Transverse colon (tissue), 4 donors: ENCODE measurements at regions not wholly inside any gene's neighbourhood (a gene's known extent, or its start where the extent isn't known, plus 50 kb on each side); places are given as distances from the start of the nearest gene placed in this dataset.
"Not testable (repeated sequence)": the region's sequence is repeated elsewhere in the genome, so short reads cannot be mapped to it uniquely, and the experiment has no call there.

Source experiments
- DNase-seq: peaks from one replicate; pipeline ENCODE4 v3.0.0-alpha.2; 2019
- H3K27ac ChIP-seq, 4 donors: fragments of 200-600 bp; sonication (generic); 2 replicates each; pipeline ENCODE4 v1.5.1; 2016 to 2018; ENCODE audit warnings: inconsistent platforms in 4 of 4
- H3K27me3 ChIP-seq: fragments of 200-600 bp; sonication (generic); 2 replicates; pipeline ENCODE4 v1.5.1; 2017; ENCODE audit warnings: inconsistent platforms
- H3K36me3 ChIP-seq, 4 donors: fragments of 200-600 bp; sonication (generic); 2 replicates each; pipeline ENCODE4 v1.5.1; 2017 to 2019; ENCODE audit warnings: inconsistent platforms in 4 of 4
- H3K4me1 ChIP-seq, 4 donors: fragments of 200-600 bp; sonication (generic); 2 replicates each; pipeline ENCODE4 v1.5.1; 2017 to 2020; ENCODE audit warnings: inconsistent platforms in 4 of 4
- H3K4me3 ChIP-seq, 4 donors: fragments of 200-600 bp; sonication (generic); 1 replicate in 1 of 4; 2 replicates in 3 of 4; pipeline versions ENCODE4 v1.5.1 to v1.6.1; 2017 to 2019; ENCODE audit warnings: inconsistent platforms in 4 of 4
- H3K9me3 ChIP-seq, 2 donors: fragments of 200-600 bp; sonication (generic); 2 replicates each; pipeline ENCODE4 v1.5.1; 2017 to 2019; ENCODE audit warnings: inconsistent platforms in 2 of 2
- EP300 ChIP-seq: sonication (generic); formaldehyde crosslinking; IDR thresholded peaks from one replicate; pipeline ENCODE4 v1.6.1; 2017; ENCODE audit warnings: antibody characterized with exemption, low read depth
- POLR2A ChIP-seq: fragments of 450-650 bp; IDR thresholded peaks from one replicate; pipeline ENCODE4 v1.6.1; 2016; ENCODE audit warnings: antibody characterized with exemption, mild to moderate bottlenecking, moderate library complexity
- POLR2AphosphoS5 ChIP-seq, 3 donors: sonication (generic); formaldehyde crosslinking; IDR thresholded peaks; one replicate each; pipeline ENCODE4 v1.6.1; 2016; ENCODE audit warnings: antibody characterized with exemption in 3 of 3
- WGBS, 2 donors: methylation state at CpG; one replicate each; pipeline ENCODE4 v1.1.5; 2018; ENCODE audit warnings: low coverage in 1 of 2; 5-methylcytosine and 5-hydroxymethylcytosine counted together
- in situ Hi-C, 4 donors: fragments of 200-750 bp; cut with MboI; loops; one replicate each; pipeline versions ENCODE4 v1.15.0 to v1.15.1; 2017; ENCODE audit warnings: low sequenced_read_pairs in 3 of 4, low pct_ligation_motif_present in 1 of 4, low pct_unique_long_range_greater_than_20kb in 1 of 4
- intact Hi-C: fragments of 100-400 bp; cut with DNase I; formaldehyde crosslinking; loops from one replicate; pipeline ENCODE4 v1.15.1; 2023; ENCODE audit warnings: low total_unique reads
- TF ChIP-seq, protein P1 (sequence below), 5 experiments: fragments of 200-600 bp in 3 of 5; fragments of 450-650 bp in 2 of 5; sonication (generic) in 3 of 5; IDR thresholded peaks; 1 replicate in 2 of 5; 2 replicates in 3 of 5; pipeline ENCODE4 v1.5.1; 2016 to 2017; ENCODE audit warnings: antibody characterized with exemption in 5 of 5, inconsistent platforms in 3 of 5, mild to moderate bottlenecking in 2 of 5, moderate library complexity in 1 of 5

DNA sequence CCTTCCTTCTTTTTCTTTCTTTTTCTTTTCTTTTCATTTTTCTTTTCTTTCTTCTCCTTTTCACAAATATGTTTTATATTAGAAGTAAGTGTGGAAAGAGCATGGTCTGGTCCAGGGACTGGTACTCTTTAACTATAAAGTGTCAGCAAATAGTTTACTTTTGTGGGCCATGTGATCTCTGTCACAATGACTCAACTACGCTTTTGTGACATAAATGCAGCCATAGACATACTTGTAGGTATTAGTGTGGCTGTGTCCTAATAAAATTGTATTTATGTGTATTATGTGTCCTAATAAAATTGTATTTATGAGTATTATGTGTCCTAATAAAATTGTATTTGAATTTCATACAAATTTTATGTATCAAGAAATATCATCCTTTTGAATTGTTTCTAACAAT lies 749.1 kb upstream of the ARPP21 start:
- Histone ChIP-seq H3K36me3 (no peaks in the 10 kb centered on the region), H3K27me3 (no peaks in the 10 kb centered on the region), H3K4me3 (no peak overlapping the region), H3K27ac (no peak overlapping the region), H3K4me1 (no peaks in the 10 kb centered on the region), H3K9me3 (no peaks in the 10 kb centered on the region)
- 62 to 75% methylated on average over 1 of the region's 1 CpG for WGBS, 2 donors
- TF ChIP-seq, protein P1, sequence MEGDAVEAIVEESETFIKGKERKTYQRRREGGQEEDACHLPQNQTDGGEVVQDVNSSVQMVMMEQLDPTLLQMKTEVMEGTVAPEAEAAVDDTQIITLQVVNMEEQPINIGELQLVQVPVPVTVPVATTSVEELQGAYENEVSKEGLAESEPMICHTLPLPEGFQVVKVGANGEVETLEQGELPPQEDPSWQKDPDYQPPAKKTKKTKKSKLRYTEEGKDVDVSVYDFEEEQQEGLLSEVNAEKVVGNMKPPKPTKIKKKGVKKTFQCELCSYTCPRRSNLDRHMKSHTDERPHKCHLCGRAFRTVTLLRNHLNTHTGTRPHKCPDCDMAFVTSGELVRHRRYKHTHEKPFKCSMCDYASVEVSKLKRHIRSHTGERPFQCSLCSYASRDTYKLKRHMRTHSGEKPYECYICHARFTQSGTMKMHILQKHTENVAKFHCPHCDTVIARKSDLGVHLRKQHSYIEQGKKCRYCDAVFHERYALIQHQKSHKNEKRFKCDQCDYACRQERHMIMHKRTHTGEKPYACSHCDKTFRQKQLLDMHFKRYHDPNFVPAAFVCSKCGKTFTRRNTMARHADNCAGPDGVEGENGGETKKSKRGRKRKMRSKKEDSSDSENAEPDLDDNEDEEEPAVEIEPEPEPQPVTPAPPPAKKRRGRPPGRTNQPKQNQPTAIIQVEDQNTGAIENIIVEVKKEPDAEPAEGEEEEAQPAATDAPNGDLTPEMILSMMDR (IDR thresholded peaks at IDR 0.05), result no peak
- TF ChIP-seq POLR2A (no peak), POLR2AphosphoS5 (IDR thresholded peaks at IDR 0.05) (no peak), EP300 (no peak)
- no peak for DNase-seq
- in situ Hi-C loops, result no loop called here
- intact Hi-C loops, result no loop called here

DNA sequence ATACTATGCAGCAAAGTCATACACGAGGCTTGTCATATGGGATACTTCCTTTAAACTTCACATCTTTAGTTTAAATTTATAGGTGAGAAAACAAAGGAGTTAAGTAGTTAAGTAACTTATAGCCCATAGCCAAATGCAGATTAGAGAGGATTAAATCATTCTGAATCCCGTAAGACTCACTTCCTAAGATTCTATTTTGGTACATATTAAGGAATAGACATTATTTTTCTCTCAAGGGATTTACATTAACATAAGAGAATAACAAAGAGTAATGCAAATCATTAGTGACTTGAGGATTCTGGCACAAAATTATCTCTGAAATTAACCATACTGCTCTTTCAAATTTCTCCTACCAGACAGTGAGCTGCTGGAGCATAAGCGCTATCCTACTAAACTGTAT lies 747.4 kb upstream of the ARPP21 start:
- 77 to 79% methylated on average over 3 of the region's 3 CpGs for WGBS, 2 donors
- DNase-seq, result no peak
- TF ChIP-seq POLR2AphosphoS5 (IDR thresholded peaks at IDR 0.05) (no peak), POLR2A (no peak), EP300 (no peak)
- TF ChIP-seq, protein P1 (IDR thresholded peaks at IDR 0.05), result no peak

DNA sequence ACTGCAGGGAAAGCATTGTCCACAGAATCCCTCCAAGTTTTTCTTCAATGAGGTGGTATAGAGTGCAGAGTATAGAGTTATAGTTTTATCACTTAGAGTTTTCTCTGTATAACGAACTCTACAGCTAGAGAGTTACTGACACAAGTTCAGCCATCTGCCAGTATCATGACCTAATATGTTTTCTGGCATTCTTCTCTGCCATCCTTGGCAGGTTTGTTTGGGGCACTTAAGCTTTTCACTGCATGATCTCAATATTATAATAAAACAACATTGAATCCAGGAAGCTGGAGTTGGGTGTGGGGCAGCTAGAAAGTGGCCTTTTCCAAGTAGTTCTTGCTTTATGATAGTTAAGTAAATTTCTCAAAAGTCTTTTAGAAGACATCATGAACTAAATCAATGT lies 743.5 kb upstream of the ARPP21 start:
- Histone ChIP-seq H3K27ac (no peak overlapping the region), H3K4me1 (no peaks in the 10 kb centered on the region), H3K4me3 (no peak overlapping the region), H3K9me3 (no peaks in the 10 kb centered on the region), H3K36me3 (no peaks in the 10 kb centered on the region), H3K27me3 (no peaks in the 10 kb centered on the region)
- no peak for DNase-seq
- in situ Hi-C loops, result no loop called here
- intact Hi-C loops, result no loop called here
- WGBS, 2 donors, result 55 to 61% methylated on average over 1 of the region's 1 CpG
- TF ChIP-seq POLR2A (no peak), EP300 (no peak), POLR2AphosphoS5 (IDR thresholded peaks at IDR 0.05) (no peak)
- TF ChIP-seq, protein P1 (IDR thresholded peaks at IDR 0.05), result no peak

More for the DNA sequence above, 747.4 kb upstream of the ARPP21 start:
- no peak overlapping the region for H3K4me3 ChIP-seq
- H3K27ac ChIP-seq, result no peak overlapping the region
- no peaks in the 10 kb centered on the region for H3K27me3 ChIP-seq
- no peaks in the 10 kb centered on the region for H3K36me3 ChIP-seq
- in situ Hi-C loops (no loop called here), intact Hi-C loops (no loop called here)
- no peaks in the 10 kb centered on the region for H3K9me3 ChIP-seq
- H3K4me1 ChIP-seq, result no peaks in the 10 kb centered on the region

DNA sequence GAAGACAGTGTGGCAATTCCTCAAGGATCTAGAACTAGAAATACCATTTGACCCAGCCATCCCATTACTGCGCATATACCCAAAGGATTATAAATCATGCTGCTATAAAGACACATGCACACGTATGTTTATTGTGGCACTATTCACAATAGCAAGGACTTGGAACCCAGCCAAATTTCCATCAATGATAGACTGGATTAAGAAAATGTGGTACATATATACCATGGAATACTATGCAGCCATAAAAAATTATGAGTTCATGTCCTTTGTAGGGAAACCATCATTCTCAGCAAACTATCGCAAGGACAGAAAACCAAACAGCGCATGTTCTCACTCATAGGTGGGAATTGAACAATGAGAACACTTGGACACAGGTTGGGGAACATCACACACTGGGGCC lies 729.6 kb upstream of the ARPP21 start:
- DNase-seq, in situ Hi-C loops, intact Hi-C loops, H3K27me3 ChIP-seq, H3K9me3 ChIP-seq, H3K4me1 ChIP-seq, H3K27ac ChIP-seq, H3K4me3 ChIP-seq, H3K36me3 ChIP-seq: not testable (repeated sequence)
- WGBS, 2 donors, result 87% methylated on average over 4 of the region's 4 CpGs; no CpG with 5 or more reads in 1 of the 2 donors

DNA sequence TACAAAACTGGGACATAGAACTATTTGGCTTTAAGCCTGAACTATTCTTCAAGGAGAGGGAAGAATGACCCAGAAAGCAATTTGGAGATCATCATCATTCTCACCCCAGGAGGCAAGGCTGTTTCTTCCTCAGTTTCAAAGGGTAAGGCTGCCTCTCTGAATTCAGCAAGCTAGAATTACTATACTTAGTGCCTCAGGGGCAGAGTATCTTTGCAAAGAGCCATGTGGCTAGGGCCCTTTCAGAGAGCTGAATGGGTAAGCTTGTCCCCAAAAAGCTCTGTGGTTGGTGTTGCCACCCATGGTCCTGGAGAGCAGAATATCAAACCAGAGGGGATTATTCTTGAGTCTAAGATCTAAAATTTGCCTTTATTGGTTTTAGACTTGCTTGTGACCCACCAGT lies 720.3 kb upstream of the ARPP21 start:
- Histone ChIP-seq H3K27ac (no peak overlapping the region), H3K9me3 (no peaks in the 10 kb centered on the region), H3K4me3 (no peak overlapping the region), H3K4me1 (no peaks in the 10 kb centered on the region), H3K36me3 (no peaks in the 10 kb centered on the region), H3K27me3 (no peaks in the 10 kb centered on the region)
- in situ Hi-C loops, result no loop called here
- DNase-seq, result no peak
- intact Hi-C loops, result no loop called here
- TF ChIP-seq POLR2AphosphoS5 (IDR thresholded peaks at IDR 0.05) (no peak), EP300 (no peak), POLR2A (no peak)
- TF ChIP-seq, protein P1 (IDR thresholded peaks at IDR 0.05), result no peak
